HepG2 (cell line): ENCODE measurements at regions not wholly inside any gene's neighbourhood (a gene's known extent, or its start where the extent isn't known, plus 50 kb on each side); places are given as distances from the start of the nearest gene placed in this dataset.

Experiments
- BCL6 ChIP-seq: IDR thresholded peaks from 2 replicates; pipeline ENCODE4 v1.6.1; 2016; ENCODE audit warnings: missing genetic modification reagents, missing compliant biosample characterization
- FOSL2 ChIP-seq: sonication (generic); formaldehyde crosslinking; IDR thresholded peaks from 2 replicates; pipeline ENCODE4 v1.4.0; 2020; ENCODE audit warnings: missing genetic modification reagents
- GATA4 ChIP-seq: sonication (generic); IDR thresholded peaks from 2 replicates; pipeline ENCODE4 v1.6.1; 2016; ENCODE audit warnings: antibody characterized with exemption, low read depth, borderline replicate concordance
- GATAD1 ChIP-seq: IDR thresholded peaks from 2 replicates; pipeline ENCODE4 v1.6.1; 2016; ENCODE audit warnings: missing genetic modification reagents, missing compliant biosample characterization
- HBP1 ChIP-seq: IDR thresholded peaks from 2 replicates; pipeline ENCODE4 v1.6.1; 2016; ENCODE audit warnings: low read depth, control low read depth
- HNRNPLL ChIP-seq: fragments of 200-400 bp; formaldehyde crosslinking; IDR thresholded peaks from 2 replicates; pipeline ENCODE4 v1.6.1; 2017; ENCODE audit warnings: mild to moderate bottlenecking, low read depth, low read length; ENCODE audit not compliant: poor library complexity, severe bottlenecking
- NCOA2 ChIP-seq: sonication (generic); formaldehyde crosslinking; IDR thresholded peaks from 2 replicates; pipeline ENCODE4 v1.8.0; 2022; ENCODE audit warnings: inconsistent platforms
- POGZ ChIP-seq: sonication (generic); formaldehyde crosslinking; IDR thresholded peaks from 2 replicates; pipeline ENCODE4 v1.4.0; 2020; ENCODE audit warnings: mild to moderate bottlenecking, missing genetic modification reagents
- SALL1 ChIP-seq: sonication (generic); formaldehyde crosslinking; IDR thresholded peaks from 2 replicates; pipeline ENCODE4 v1.8.0; 2022; ENCODE audit warnings: mild to moderate bottlenecking, missing genetic modification reagents
- SALL2 ChIP-seq: sonication (generic); formaldehyde crosslinking; IDR thresholded peaks from 2 replicates; pipeline ENCODE4 v1.8.1; 2023; ENCODE audit warnings: mild to moderate bottlenecking, missing genetic modification reagents, inconsistent platforms
- SOX6 ChIP-seq, 2 experiments: fragments of 450-650 bp in 1 of 2; sonication (generic) in 1 of 2; formaldehyde crosslinking in 1 of 2; IDR thresholded peaks; 2 replicates each; pipeline versions ENCODE4 v1.4.0 to v1.6.1; 2017 to 2020; ENCODE audit warnings: antibody characterized with exemption in 1 of 2, mild to moderate bottlenecking in 1 of 2, missing genetic modification reagents in 1 of 2
- SP1 ChIP-seq, 2 experiments: fragments of 450-650 bp in 1 of 2; sonication (generic) in 1 of 2; formaldehyde crosslinking in 1 of 2; IDR thresholded peaks; 2 replicates each; pipeline versions ENCODE4 v1.4.0 to v1.6.1; 2016 to 2020; ENCODE audit warnings: missing genetic modification reagents in 1 of 2
- STAT6 ChIP-seq: sonication (generic); formaldehyde crosslinking; IDR thresholded peaks from 2 replicates; pipeline ENCODE4 v1.4.0; 2020; ENCODE audit warnings: missing genetic modification reagents, mild to moderate bottlenecking, borderline replicate concordance
- ZKSCAN5 ChIP-seq: sonication (generic); formaldehyde crosslinking; IDR thresholded peaks from 2 replicates; pipeline ENCODE4 v1.5.1; 2020; ENCODE audit warnings: mild to moderate bottlenecking, missing genetic modification reagents
- ZNF331 ChIP-seq: sonication (generic); formaldehyde crosslinking; IDR thresholded peaks from 2 replicates; pipeline ENCODE4 v1.4.0; 2020; ENCODE audit warnings: missing genetic modification reagents
- ZNF407 ChIP-seq: sonication (generic); formaldehyde crosslinking; IDR thresholded peaks from one replicate; pipeline ENCODE4 v1.5.1; 2020; ENCODE audit warnings: mild to moderate bottlenecking, missing genetic modification reagents; ENCODE audit errors: not compliant biosample characterization

- TF ChIP-seq GATAD1, result no peak
- no peak for TF ChIP-seq HNRNPLL
- TF ChIP-seq SOX6 (IDR thresholded peaks at IDR 0.05), result no peak
- peak; percentile 56; the same call in 1 of the 2 replicates for TF ChIP-seq SOX6 (CRISPR knock-in tag; IDR thresholded peaks at IDR 0.05)
- no peak for TF ChIP-seq ZNF407 (CRISPR knock-in tag)
- 0 out of 2 replicates have a peak, but pooled peaks have one; percentile 21 for TF ChIP-seq NCOA2
- TF ChIP-seq SALL2 (CRISPR knock-in tag), result no peak
- TF ChIP-seq POGZ (CRISPR knock-in tag), result peak; percentile 49; the same call in 1 of the 2 replicates
- TF ChIP-seq STAT6 (CRISPR knock-in tag), result no peak
- TF ChIP-seq ZKSCAN5 (CRISPR knock-in tag), result no peak
- TF ChIP-seq HBP1 (CRISPR knock-in tag), result no peak
- 0 out of 2 replicates have a peak, but pooled peaks have one; percentile 26 for TF ChIP-seq FOSL2 (CRISPR knock-in tag)
- TF ChIP-seq GATA4, result no peak
- TF ChIP-seq SALL1, result peak; percentile 61
- no peak for TF ChIP-seq SP1 (IDR thresholded peaks at IDR 0.05)
- TF ChIP-seq SP1 (CRISPR knock-in tag; IDR thresholded peaks at IDR 0.05), result no peak
- 0 out of 2 replicates have a peak, but pooled peaks have one; percentile 12 for TF ChIP-seq ZNF331 (CRISPR knock-in tag)
- peak; percentile 60 for TF ChIP-seq BCL6 (CRISPR knock-in tag)
Measured at GRCh38 chr13:102968572-102969228, 97.5 kb downstream of the SLC10A2 start (continued).
